ENCODE measurements at regions not wholly inside any gene's neighbourhood (a gene's known extent, or its start where the extent isn't known, plus 50 kb on each side); places are given as distances from the start of the nearest gene placed in this dataset.

DNA sequence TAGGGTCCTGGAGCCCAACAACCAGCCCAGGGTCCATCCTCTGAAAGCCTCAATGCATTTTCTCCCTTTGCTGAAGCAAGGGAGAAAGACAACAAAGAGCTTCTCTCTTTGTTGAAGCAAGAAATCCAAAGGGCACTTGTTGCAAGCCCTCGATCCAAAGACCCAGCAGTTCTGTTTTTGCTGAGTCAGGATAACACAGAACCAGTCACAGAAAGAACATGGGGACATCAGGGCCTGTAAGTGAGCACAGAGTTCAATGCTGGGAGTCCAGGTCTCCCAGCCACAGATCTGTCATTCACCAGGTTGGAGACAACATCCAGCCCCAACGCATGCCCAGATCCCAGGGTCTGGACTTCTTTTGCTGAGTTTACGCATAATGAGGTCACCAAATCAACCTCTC, 315.8 kb upstream of the KLHL29 start:
- H3K4me2 ChIP-seq (ENCODE audit: insufficient read depth, low read length) = no peak overlapping the region
- H3K4me1 ChIP-seq (ENCODE audit: insufficient read depth, low read length) = no peaks in the 10 kb centered on the region
- H4K20me1 ChIP-seq (ENCODE audit: insufficient read depth, low read length) = no peaks in the 10 kb centered on the region
- H3K9me3 ChIP-seq (ENCODE audit: insufficient read depth, low read length, severe bottlenecking) = no peaks in the 10 kb centered on the region
- DNase-seq (no peak), ATAC-seq (ENCODE audit: insufficient read depth, low read depth) (no peak)
- H3K9ac ChIP-seq (ENCODE audit: low read depth, low read length) = no peak overlapping the region
- no peaks in the 10 kb centered on the region for H3K36me3 ChIP-seq (ENCODE audit: insufficient read depth, low read length)
- no peak overlapping the region for H2AFZ ChIP-seq (ENCODE audit: low read depth, low read length)
- H3K27ac ChIP-seq (ENCODE audit: low read length) = no peak overlapping the region
- H3K27me3 ChIP-seq (ENCODE audit: insufficient read depth, low read length, poor library complexity) = no peaks in the 10 kb centered on the region
- H3K79me2 ChIP-seq (ENCODE audit: insufficient read depth, low read length) = no peaks in the 10 kb centered on the region
- TF ChIP-seq EZH2 (IDR thresholded peaks at IDR 0.05; ENCODE audit: borderline replicate concordance, low read depth, low read length, severe bottlenecking) = no peak
- TF ChIP-seq CTCF (IDR thresholded peaks at IDR 0.05; ENCODE audit: borderline replicate concordance, extremely low read depth, low read length, poor library complexity, severe bottlenecking) = no peak
- H3K4me3 ChIP-seq (ENCODE audit: low read depth in 1 of 2, low read length in 2 of 2) = no peak overlapping the region

GRCh38 chr2:23069923-23070322, 315.1 kb upstream of the KLHL29 start:
- Histone ChIP-seq H3K9ac (ENCODE audit: low read depth, low read length) (no peak overlapping the region), H3K4me3 (ENCODE audit: low read depth in 1 of 2, low read length in 2 of 2) (no peak overlapping the region), H3K27ac (ENCODE audit: low read length) (no peak overlapping the region), H2AFZ (ENCODE audit: low read depth, low read length) (no peak overlapping the region), H3K4me2 (ENCODE audit: insufficient read depth, low read length) (no peak overlapping the region), H3K9me3 (ENCODE audit: insufficient read depth, low read length, severe bottlenecking) (no peaks in the 10 kb centered on the region), H3K4me1 (ENCODE audit: insufficient read depth, low read length) (no peaks in the 10 kb centered on the region), H3K36me3 (ENCODE audit: insufficient read depth, low read length) (no peaks in the 10 kb centered on the region), H3K27me3 (ENCODE audit: insufficient read depth, low read length, poor library complexity) (no peaks in the 10 kb centered on the region), H3K79me2 (ENCODE audit: insufficient read depth, low read length) (no peaks in the 10 kb centered on the region), H4K20me1 (ENCODE audit: insufficient read depth, low read length) (no peaks in the 10 kb centered on the region)
- no peak for ATAC-seq (ENCODE audit: insufficient read depth, low read depth)
- no peak for DNase-seq
- TF ChIP-seq EZH2 (IDR thresholded peaks at IDR 0.05; ENCODE audit: borderline replicate concordance, low read depth, low read length, severe bottlenecking) (no peak), CTCF (IDR thresholded peaks at IDR 0.05; ENCODE audit: borderline replicate concordance, extremely low read depth, low read length, poor library complexity, severe bottlenecking) (no peak)

DNA sequence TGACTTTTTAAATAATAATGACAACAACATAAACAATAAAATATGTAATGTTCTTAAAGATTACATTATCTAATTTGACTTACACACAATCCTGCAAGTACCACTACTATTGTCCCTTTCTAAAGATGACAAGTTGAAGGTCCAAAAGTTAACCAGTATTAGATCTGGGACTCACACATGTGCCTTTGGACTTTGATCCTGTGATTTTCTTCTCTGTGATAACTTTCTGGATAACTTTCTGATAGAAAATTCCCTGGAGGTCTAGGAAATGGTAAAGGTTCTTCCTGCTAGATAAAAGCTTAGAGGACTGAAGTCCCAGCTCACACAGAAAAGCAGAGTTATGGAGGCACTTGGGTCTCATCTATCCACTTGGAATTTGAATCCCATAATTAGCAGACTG, 311.9 kb upstream of the KLHL29 start:
- ATAC-seq (ENCODE audit: insufficient read depth, low read depth) = no peak
- no peaks in the 10 kb centered on the region for H3K36me3 ChIP-seq (ENCODE audit: insufficient read depth, low read length)
- H3K79me2 ChIP-seq (ENCODE audit: insufficient read depth, low read length) = no peaks in the 10 kb centered on the region
- no peak overlapping the region for H3K9ac ChIP-seq (ENCODE audit: low read depth, low read length)
- H3K9me3 ChIP-seq (ENCODE audit: insufficient read depth, low read length, severe bottlenecking) = no peaks in the 10 kb centered on the region
- peaks cover 4% of the 10 kb centered on the region for H3K27me3 ChIP-seq (ENCODE audit: insufficient read depth, low read length, poor library complexity)
- no peak for TF ChIP-seq CTCF (IDR thresholded peaks at IDR 0.05; ENCODE audit: borderline replicate concordance, extremely low read depth, low read length, poor library complexity, severe bottlenecking)
- TF ChIP-seq EZH2 (IDR thresholded peaks at IDR 0.05; ENCODE audit: borderline replicate concordance, low read depth, low read length, severe bottlenecking) = no peak
- H2AFZ ChIP-seq (ENCODE audit: low read depth, low read length) = no peak overlapping the region
- H3K4me2 ChIP-seq (ENCODE audit: insufficient read depth, low read length) = no peak overlapping the region
- H3K4me3 ChIP-seq (ENCODE audit: low read depth in 1 of 2, low read length in 2 of 2) = no peak overlapping the region
- no peaks in the 10 kb centered on the region for H4K20me1 ChIP-seq (ENCODE audit: insufficient read depth, low read length)
- no peak for DNase-seq
- no peak overlapping the region for H3K27ac ChIP-seq (ENCODE audit: low read length)
- H3K4me1 ChIP-seq (ENCODE audit: insufficient read depth, low read length) = no peaks in the 10 kb centered on the region

GRCh38 chr2:23073671-23074070, 311.3 kb upstream of the KLHL29 start:
- no peaks in the 10 kb centered on the region for H3K4me1 ChIP-seq (ENCODE audit: insufficient read depth, low read length)
- H3K27ac ChIP-seq (ENCODE audit: low read length) = no peak overlapping the region
- ATAC-seq (ENCODE audit: insufficient read depth, low read depth) (no peak), DNase-seq (no peak)
- no peaks in the 10 kb centered on the region for H3K9me3 ChIP-seq (ENCODE audit: insufficient read depth, low read length, severe bottlenecking)
- H3K36me3 ChIP-seq (ENCODE audit: insufficient read depth, low read length) = no peaks in the 10 kb centered on the region
- no peaks in the 10 kb centered on the region for H3K79me2 ChIP-seq (ENCODE audit: insufficient read depth, low read length)
- H3K4me3 ChIP-seq (ENCODE audit: low read depth in 1 of 2, low read length in 2 of 2) = no peak overlapping the region
- H2AFZ ChIP-seq (ENCODE audit: low read depth, low read length) = no peak overlapping the region
- no peak overlapping the region for H3K9ac ChIP-seq (ENCODE audit: low read depth, low read length)
- H3K27me3 ChIP-seq (ENCODE audit: insufficient read depth, low read length, poor library complexity) = peaks cover 4% of the 10 kb centered on the region
- H3K4me2 ChIP-seq (ENCODE audit: insufficient read depth, low read length) = no peak overlapping the region
- TF ChIP-seq CTCF (IDR thresholded peaks at IDR 0.05; ENCODE audit: borderline replicate concordance, extremely low read depth, low read length, poor library complexity, severe bottlenecking) = no peak
- TF ChIP-seq EZH2 (IDR thresholded peaks at IDR 0.05; ENCODE audit: borderline replicate concordance, low read depth, low read length, severe bottlenecking) = no peak
- H4K20me1 ChIP-seq (ENCODE audit: insufficient read depth, low read length) = no peaks in the 10 kb centered on the region

Data from DND-41 (cell line).